Thyroid gland (tissue), 4 donors: ENCODE measurements at regions not wholly inside any gene's neighbourhood (a gene's known extent, or its start where the extent isn't known, plus 50 kb on each side); places are given as distances from the start of the nearest gene placed in this dataset.

Source experiments
- DNase-seq, 2 donors: peaks; one replicate each; pipeline ENCODE4 v3.0.0-alpha.2; 2019
- H3K27ac ChIP-seq, 3 donors: fragments of 200-600 bp; sonication (generic); 1 replicate in 2 of 3; 2 replicates in 1 of 3; pipeline ENCODE4 v1.5.1; 2016 to 2019; ENCODE audit warnings: mild to moderate bottlenecking in 1 of 3, moderate library complexity in 1 of 3
- H3K27me3 ChIP-seq: fragments of 200-600 bp; sonication (generic); one replicate; pipeline ENCODE4 v1.5.1; 2019
- H3K36me3 ChIP-seq, 2 donors: fragments of 200-600 bp; sonication (generic); one replicate each; pipeline ENCODE4 v1.5.1; 2016 to 2019
- H3K4me1 ChIP-seq, 2 donors: fragments of 200-600 bp; sonication (generic); one replicate each; pipeline ENCODE4 v1.5.1; 2017 to 2019
- H3K4me3 ChIP-seq, 3 donors: fragments of 200-600 bp; sonication (generic); replicated peaks in 1 of 3; 1 replicate in 2 of 3; 2 replicates in 1 of 3; pipeline ENCODE4 v1.5.1; 2016; ENCODE audit warnings: mild to moderate bottlenecking in 1 of 3
- H3K9me3 ChIP-seq: fragments of 200-600 bp; sonication (generic); one replicate; pipeline ENCODE4 v1.5.1; 2017
- CTCF ChIP-seq, 6 experiments: fragments of 200-600 bp in 3 of 6; fragments of 450-650 bp in 3 of 6; sonication (generic) in 3 of 6; IDR thresholded peaks; one replicate each; pipeline ENCODE4 v1.5.1; 2016 to 2019; ENCODE audit warnings: antibody characterized with exemption in 6 of 6, mild to moderate bottlenecking in 2 of 6, inconsistent platforms in 1 of 6, moderate library complexity in 1 of 6
- POLR2A ChIP-seq, 2 donors: fragments of 450-650 bp; IDR thresholded peaks; one replicate each; pipeline ENCODE4 v1.6.1; 2017; ENCODE audit warnings: antibody characterized with exemption in 2 of 2, mild to moderate bottlenecking in 2 of 2, moderate library complexity in 1 of 2
- WGBS, 2 donors: methylation state at CpG; one replicate each; pipeline ENCODE4 v1.1.5; 2017; 5-methylcytosine and 5-hydroxymethylcytosine counted together
- intact Hi-C: fragments of 100-400 bp; cut with DNase I; formaldehyde crosslinking; loops from one replicate; pipeline ENCODE4 v1.15.1; 2023

GRCh38 chr5:8413975-8414374 lies 545.0 kb downstream of the MTRR start:
- intact Hi-C loops: no loop called here
- 83 to 86% methylated on average over 7 of the region's 7 CpGs for WGBS, 2 donors

DNA sequence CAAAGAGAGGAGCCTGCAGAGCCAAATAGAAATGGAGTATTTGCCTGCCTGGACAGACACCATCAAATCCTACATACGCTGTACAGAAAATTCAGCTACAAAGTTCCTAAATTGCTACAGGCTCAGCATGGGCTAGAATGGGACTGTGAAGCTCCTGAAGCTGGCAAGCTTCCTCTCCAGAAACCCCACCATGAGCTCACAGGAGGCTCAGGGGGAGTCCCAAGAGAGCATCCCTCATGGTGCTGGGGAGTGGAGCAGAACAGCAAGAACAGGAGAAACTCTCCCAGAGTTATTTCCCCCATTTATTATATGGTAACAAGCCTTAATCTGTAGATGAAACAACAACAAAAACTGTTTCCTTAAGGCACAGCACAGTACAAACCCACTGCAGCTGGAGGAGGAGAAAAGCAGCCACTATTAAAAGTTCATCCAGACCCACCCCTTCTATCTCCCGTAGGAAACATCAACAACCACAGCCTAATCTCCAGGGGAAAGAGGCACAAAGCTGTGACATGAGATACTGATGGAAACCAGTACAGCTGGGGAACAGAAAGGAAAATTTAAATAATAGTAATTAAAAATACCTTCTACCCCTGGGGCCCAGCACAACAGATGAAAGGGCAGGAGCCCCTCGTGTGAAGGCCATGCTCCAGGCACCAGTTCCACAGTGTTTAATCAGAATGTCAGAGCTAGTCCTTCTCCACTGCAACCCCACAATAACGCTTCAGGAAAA lies 548.5 kb downstream of the MTRR start:
- no peaks in the 10 kb centered on the region for H3K36me3 ChIP-seq
- H3K9me3 ChIP-seq: no peaks in the 10 kb centered on the region
- 61 to 63% methylated on average over 4 of the region's 4 CpGs for WGBS, 2 donors
- no peak overlapping the region for H3K27ac ChIP-seq
- H3K27me3 ChIP-seq: no peaks in the 10 kb centered on the region
- H3K4me1 ChIP-seq: no peaks in the 10 kb centered on the region
- TF ChIP-seq POLR2A (IDR thresholded peaks at IDR 0.05) (no peak), CTCF (IDR thresholded peaks at IDR 0.05) (no peak)
- no peak for DNase-seq
- intact Hi-C loops: no loop called here
- H3K4me3 ChIP-seq: no peak overlapping the region

More at GRCh38 chr5:8413975-8414374, 545.0 kb downstream of the MTRR start:
- H3K36me3 ChIP-seq: no peaks in the 10 kb centered on the region
- no peak for TF ChIP-seq CTCF (IDR thresholded peaks at IDR 0.05)
- TF ChIP-seq POLR2A (IDR thresholded peaks at IDR 0.05): no peak
- no peak for DNase-seq
- no peak overlapping the region for H3K4me3 ChIP-seq
- no peak overlapping the region for H3K27ac ChIP-seq
- no peaks in the 10 kb centered on the region for H3K9me3 ChIP-seq
- no peaks in the 10 kb centered on the region for H3K27me3 ChIP-seq
- H3K4me1 ChIP-seq: no peaks in the 10 kb centered on the region

DNA sequence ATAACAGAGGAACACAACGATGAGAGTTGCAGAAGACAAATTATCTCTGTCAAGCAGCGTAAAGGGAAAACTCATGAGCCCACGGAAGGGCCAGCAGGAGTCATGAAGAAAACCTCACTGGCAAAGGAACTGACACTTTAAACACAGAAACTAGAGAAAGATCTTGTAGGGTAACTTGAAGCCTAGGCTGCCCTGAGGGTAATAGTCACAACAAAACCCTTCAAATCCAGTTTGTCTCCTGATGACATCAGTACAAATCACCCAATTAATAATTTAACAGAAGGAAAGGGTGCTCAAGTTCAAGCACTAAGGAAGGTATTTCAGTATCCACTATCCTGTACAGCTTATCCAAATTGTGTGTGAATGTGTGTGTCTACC lies 549.1 kb downstream of the MTRR start:
- intact Hi-C loops: no loop called here
- no peak for DNase-seq
- H3K27me3 ChIP-seq: no peaks in the 10 kb centered on the region
- no peak overlapping the region for H3K27ac ChIP-seq
- H3K4me1 ChIP-seq: no peaks in the 10 kb centered on the region
- TF ChIP-seq CTCF (IDR thresholded peaks at IDR 0.05) (no peak), POLR2A (IDR thresholded peaks at IDR 0.05) (no peak)
- 66 to 73% methylated on average over 3 of the region's 3 CpGs for WGBS, 2 donors
- H3K9me3 ChIP-seq: no peaks in the 10 kb centered on the region
- no peaks in the 10 kb centered on the region for H3K36me3 ChIP-seq
- no peak overlapping the region for H3K4me3 ChIP-seq

DNA sequence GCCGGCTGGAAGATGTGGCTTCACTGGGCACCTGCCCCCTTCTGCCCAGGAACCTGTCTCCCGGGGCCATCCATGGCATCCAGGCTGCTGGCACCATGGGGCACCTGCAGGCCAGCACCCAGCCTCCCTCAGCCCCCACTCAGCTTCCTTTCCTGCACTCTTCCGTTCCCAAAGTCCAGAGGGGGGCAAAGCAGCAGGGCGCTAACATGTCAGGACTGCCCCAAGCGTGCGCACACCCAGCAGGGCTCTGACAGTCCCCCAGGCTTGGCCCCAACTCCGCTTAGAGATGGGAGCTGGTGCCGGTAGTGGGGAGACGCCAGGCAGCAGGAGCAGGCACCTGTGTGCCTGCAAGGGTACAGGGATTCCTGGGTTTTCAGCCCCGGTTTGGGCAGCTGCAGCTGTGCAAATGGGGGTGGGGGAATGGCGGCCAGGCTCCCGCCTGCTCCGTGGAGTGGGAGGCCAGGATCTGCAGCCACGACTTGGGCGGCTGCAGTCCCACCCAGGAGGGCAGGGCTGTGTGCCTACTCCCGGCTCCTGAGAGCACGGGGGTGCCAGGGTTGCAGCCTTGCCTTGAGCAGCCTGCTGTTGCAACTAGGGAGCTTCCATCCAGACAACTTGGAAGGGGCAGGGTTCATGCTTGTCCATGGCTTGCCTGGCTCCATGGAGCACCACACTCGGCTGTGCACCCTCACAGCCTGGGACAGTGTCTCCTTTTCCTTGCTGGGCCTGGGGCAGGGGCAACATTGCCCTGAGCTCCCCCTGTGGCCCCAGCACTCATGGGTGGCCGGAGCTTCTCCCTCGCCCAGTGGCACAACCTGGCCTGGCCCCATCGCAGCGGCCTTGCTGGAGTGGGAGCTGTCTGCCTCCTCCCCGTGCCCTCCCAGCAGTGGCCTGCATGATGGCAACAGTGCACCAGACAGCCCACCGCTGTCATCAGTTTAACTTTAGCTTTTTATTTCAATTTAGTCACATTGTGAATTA lies 561.1 kb downstream of the MTRR start:
- 91 to 98% methylated on average over 14 to 15 of the region's 24 CpGs for WGBS, 2 donors
- H3K4me1 ChIP-seq: no peaks in the 10 kb centered on the region
- H3K27ac ChIP-seq: no peak overlapping the region
- H3K27me3 ChIP-seq: no peaks in the 10 kb centered on the region
- intact Hi-C loops: no loop called here
- no peaks in the 10 kb centered on the region for H3K36me3 ChIP-seq
- TF ChIP-seq CTCF (IDR thresholded peaks at IDR 0.05) (no peak), POLR2A (IDR thresholded peaks at IDR 0.05) (no peak)
- no peak for DNase-seq
- no peaks in the 10 kb centered on the region for H3K9me3 ChIP-seq
- H3K4me3 ChIP-seq: no peak overlapping the region

- intact Hi-C loops: no loop called here
- DNase-seq: no peak
- H3K4me3 ChIP-seq: no peak overlapping the region
- H3K27ac ChIP-seq: no peak overlapping the region
- H3K27me3 ChIP-seq: no peaks in the 10 kb centered on the region
- H3K9me3 ChIP-seq: no peaks in the 10 kb centered on the region
- H3K4me1 ChIP-seq: peaks cover 0 to 5% of the 10 kb centered on the region in 2 donors
- no peak for TF ChIP-seq CTCF (IDR thresholded peaks at IDR 0.05)
- no peak for TF ChIP-seq POLR2A (IDR thresholded peaks at IDR 0.05)
- H3K36me3 ChIP-seq: no peaks in the 10 kb centered on the region
- 89 to 91% methylated on average over 2 of the region's 2 CpGs for whole genome bisulfite sequencing, 2 donors
These were observed 565.6 kb downstream of the MTRR start for GRCh38 chr5:8434501-8434900.
